Esophagus squamous epithelium (tissue), 5 donors: ENCODE measurements at regions not wholly inside any gene's neighbourhood (a gene's known extent, or its start where the extent isn't known, plus 50 kb on each side); places are given as distances from the start of the nearest gene placed in this dataset.

Experiments
- DNase-seq: peaks from one replicate; lab custom pipeline; 2025; lab: John Stamatoyannopoulos, UW
- H3K27ac ChIP-seq, 4 donors: fragments of 200-600 bp; sonication (generic); one replicate each; pipeline ENCODE4 v1.5.1; 2016 to 2019; ENCODE audit warnings: mild to moderate bottlenecking in 1 of 4
- H3K27me3 ChIP-seq, 4 donors: fragments of 200-600 bp; sonication (generic); 1 replicate in 3 of 4; 2 replicates in 1 of 4; pipeline versions ENCODE4 v1.5.1 to v1.6.0; 2017 to 2021; ENCODE audit warnings: antibody characterized with exemption in 1 of 4
- H3K36me3 ChIP-seq, 3 donors: fragments of 200-600 bp; sonication (generic); one replicate each; pipeline ENCODE4 v1.5.1; 2016 to 2019
- H3K4me1 ChIP-seq, 3 donors: fragments of 200-600 bp; sonication (generic); one replicate each; pipeline ENCODE4 v1.5.1; 2017 to 2019
- H3K4me3 ChIP-seq, 4 donors: fragments of 200-600 bp; sonication (generic); 1 replicate in 3 of 4; 2 replicates in 1 of 4; pipeline ENCODE4 v1.5.1; 2016 to 2019; ENCODE audit warnings: mild to moderate bottlenecking in 2 of 4, moderate library complexity in 1 of 4
- H3K9me3 ChIP-seq, 3 donors: fragments of 200-600 bp; sonication (generic); one replicate each; pipeline ENCODE4 v1.5.1; 2016 to 2019
- CTCF ChIP-seq, 6 experiments: fragments of 450-650 bp in 4 of 6; fragments of 200-600 bp in 2 of 6; sonication (generic) in 2 of 6; IDR thresholded peaks; one replicate each; pipeline ENCODE4 v1.5.1; 2016 to 2019; ENCODE audit warnings: antibody characterized with exemption in 6 of 6, mild to moderate bottlenecking in 4 of 6, moderate library complexity in 4 of 6
- POLR2A ChIP-seq, 4 donors: fragments of 450-650 bp; IDR thresholded peaks; one replicate each; pipeline ENCODE4 v1.6.1; 2017; ENCODE audit warnings: antibody characterized with exemption in 4 of 4, mild to moderate bottlenecking in 4 of 4, moderate library complexity in 3 of 4
- WGBS, 2 donors: methylation state at CpG; one replicate each; pipeline ENCODE4 v1.1.5; 2018; 5-methylcytosine and 5-hydroxymethylcytosine counted together
- intact Hi-C: fragments of 100-400 bp; cut with DNase I; formaldehyde crosslinking; loops from one replicate; pipeline ENCODE4 v1.15.0; 2022
- donor health status: DM: yes; HTN: yes; CAD: no.

- 86 to 93% methylated on average over 5 of the region's 5 CpGs for WGBS, 2 donors
Observed at GRCh38 chr6:21447987-21448386, 145.6 kb upstream of the SOX4 start.

GRCh38 chr6:21448485-21449109, 145.0 kb upstream of the SOX4 start:
- Histone ChIP-seq H3K27me3 (no peaks in the 10 kb centered on the region), H3K4me3 (no peak overlapping the region), H3K27ac (no peak overlapping the region), H3K9me3 (no peaks in the 10 kb centered on the region), H3K36me3 (no peaks in the 10 kb centered on the region), H3K4me1 (no peaks in the 10 kb centered on the region)
- DNase-seq: no peak
- TF ChIP-seq POLR2A (IDR thresholded peaks at IDR 0.05) (no peak), CTCF (IDR thresholded peaks at IDR 0.05) (no peak)
- 80 to 90% methylated on average over 1 of the region's 1 CpG for WGBS, 2 donors
- intact Hi-C loops: no loop called here

More at GRCh38 chr6:21447987-21448386, 145.6 kb upstream of the SOX4 start:
- TF ChIP-seq POLR2A (IDR thresholded peaks at IDR 0.05) (no peak), CTCF (IDR thresholded peaks at IDR 0.05) (no peak)
- Histone ChIP-seq H3K27me3 (no peaks in the 10 kb centered on the region), H3K27ac (no peak overlapping the region), H3K9me3 (no peaks in the 10 kb centered on the region), H3K4me1 (no peaks in the 10 kb centered on the region), H3K4me3 (no peak overlapping the region), H3K36me3 (no peaks in the 10 kb centered on the region)
- intact Hi-C loops: no loop called here
- DNase-seq: no peak

GRCh38 chr6:21450149-21450548, 143.4 kb upstream of the SOX4 start:
- Histone ChIP-seq H3K27me3 (no peaks in the 10 kb centered on the region), H3K9me3 (no peaks in the 10 kb centered on the region), H3K27ac (no peak overlapping the region), H3K4me1 (no peaks in the 10 kb centered on the region), H3K4me3 (no peak overlapping the region), H3K36me3 (no peaks in the 10 kb centered on the region)
- TF ChIP-seq POLR2A (IDR thresholded peaks at IDR 0.05) (no peak), CTCF (IDR thresholded peaks at IDR 0.05) (no peak)
- intact Hi-C loops: no loop called here
- DNase-seq: no peak
- 88 to 96% methylated on average over 4 of the region's 4 CpGs for WGBS, 2 donors

GRCh38 chr6:21450628-21451027, 142.9 kb upstream of the SOX4 start:
- WGBS, 2 donors: 73 to 80% methylated on average over 3 of the region's 3 CpGs
- Histone ChIP-seq H3K27me3 (no peaks in the 10 kb centered on the region), H3K27ac (no peak overlapping the region), H3K36me3 (no peaks in the 10 kb centered on the region), H3K9me3 (no peaks in the 10 kb centered on the region), H3K4me1 (no peaks in the 10 kb centered on the region), H3K4me3 (no peak overlapping the region)
- no peak for DNase-seq
- intact Hi-C loops: no loop called here
- no peak for TF ChIP-seq CTCF (IDR thresholded peaks at IDR 0.05)

GRCh38 chr6:21451546-21452013, 142.0 kb upstream of the SOX4 start:
- DNase-seq: no peak
- Histone ChIP-seq H3K9me3 (no peaks in the 10 kb centered on the region), H3K36me3 (no peaks in the 10 kb centered on the region), H3K27me3 (no peaks in the 10 kb centered on the region), H3K27ac (no peak overlapping the region), H3K4me1 (no peaks in the 10 kb centered on the region), H3K4me3 (no peak overlapping the region)
- TF ChIP-seq CTCF (IDR thresholded peaks at IDR 0.05): no peak
- no peak for TF ChIP-seq POLR2A (IDR thresholded peaks at IDR 0.05)
- 46 to 77% methylated on average over 3 of the region's 3 CpGs for WGBS, 2 donors
- intact Hi-C loops: no loop called here
